Fibroblast of skin of back (primary cell): ENCODE measurements at regions not wholly inside any gene's neighbourhood (a gene's known extent, or its start where the extent isn't known, plus 50 kb on each side); places are given as distances from the start of the nearest gene placed in this dataset.
"Not testable (repeated sequence)": the region's sequence is repeated elsewhere in the genome, so short reads cannot be mapped to it uniquely, and the experiment has no call there.

Experiments
- DNase-seq: peaks from one replicate; pipeline ENCODE4 v3.0.0-alpha.2; 2013

- DNase-seq = not testable (repeated sequence)
Measured at GRCh38 chr15:20306497-20307106, 235.0 kb downstream of the GOLGA6L6 start.

DNA sequence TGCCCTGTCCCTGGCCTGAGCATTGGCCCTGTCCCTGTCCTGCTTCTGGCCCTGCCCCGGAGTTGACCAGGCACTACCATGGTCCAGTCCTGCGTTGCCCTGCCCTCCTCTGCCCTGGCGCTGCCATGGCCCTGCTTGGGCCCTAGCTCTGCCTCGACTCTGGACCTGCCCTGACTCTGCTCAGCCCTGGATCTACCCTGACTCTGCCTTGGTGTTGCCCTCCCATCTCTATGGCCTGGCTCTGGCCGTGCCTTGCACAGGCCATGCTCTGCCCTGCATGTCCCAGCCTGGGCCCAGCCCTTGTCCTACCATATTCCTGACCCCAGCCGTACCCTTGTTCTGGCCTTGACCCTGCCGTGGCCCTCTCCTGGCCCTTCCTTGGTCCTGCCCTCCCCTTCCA, 235.7 kb downstream of the GOLGA6L6 start:
- DNase-seq = not testable (repeated sequence)

- not testable (repeated sequence) for DNase-seq
Measured at GRCh38 chr15:20305015-20305465, 236.6 kb downstream of the GOLGA6L6 start.

DNA sequence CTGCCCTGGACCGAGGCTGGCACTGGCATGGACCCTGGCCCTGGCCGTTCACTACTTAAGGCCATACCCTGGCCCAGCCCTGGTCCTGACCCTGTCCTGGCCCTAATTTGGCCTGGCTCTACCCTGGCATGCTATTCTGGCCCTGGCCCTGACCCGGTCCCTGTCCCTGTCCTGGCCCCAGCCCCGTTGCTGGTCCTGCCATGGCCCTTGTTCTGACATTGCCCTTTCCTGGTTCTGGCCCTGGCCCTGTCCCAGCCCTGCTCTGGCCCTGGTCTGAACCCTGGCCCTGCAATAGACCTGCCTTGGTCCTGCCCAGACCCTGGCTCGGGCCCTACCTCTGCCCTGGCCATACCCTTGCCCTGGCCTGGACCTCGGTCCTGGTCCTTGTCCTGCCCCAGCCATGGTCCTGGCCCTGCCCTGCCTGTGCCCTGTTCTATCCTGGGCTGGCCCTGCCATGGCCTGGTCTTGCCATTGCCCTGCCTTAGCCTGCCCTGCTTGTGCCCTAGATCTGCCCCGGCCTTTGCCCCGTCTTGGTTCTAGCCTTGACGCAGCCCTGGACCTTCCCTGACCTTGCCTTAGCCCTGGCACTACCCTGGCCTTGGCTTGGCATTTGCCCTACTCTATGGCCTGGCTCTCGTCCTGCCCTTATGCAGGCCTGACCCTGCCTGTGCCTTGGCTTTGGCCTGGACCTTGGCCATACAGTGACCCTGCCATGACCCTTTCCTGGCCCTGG, 237.2 kb downstream of the GOLGA6L6 start:
- DNase-seq = not testable (repeated sequence)

DNA sequence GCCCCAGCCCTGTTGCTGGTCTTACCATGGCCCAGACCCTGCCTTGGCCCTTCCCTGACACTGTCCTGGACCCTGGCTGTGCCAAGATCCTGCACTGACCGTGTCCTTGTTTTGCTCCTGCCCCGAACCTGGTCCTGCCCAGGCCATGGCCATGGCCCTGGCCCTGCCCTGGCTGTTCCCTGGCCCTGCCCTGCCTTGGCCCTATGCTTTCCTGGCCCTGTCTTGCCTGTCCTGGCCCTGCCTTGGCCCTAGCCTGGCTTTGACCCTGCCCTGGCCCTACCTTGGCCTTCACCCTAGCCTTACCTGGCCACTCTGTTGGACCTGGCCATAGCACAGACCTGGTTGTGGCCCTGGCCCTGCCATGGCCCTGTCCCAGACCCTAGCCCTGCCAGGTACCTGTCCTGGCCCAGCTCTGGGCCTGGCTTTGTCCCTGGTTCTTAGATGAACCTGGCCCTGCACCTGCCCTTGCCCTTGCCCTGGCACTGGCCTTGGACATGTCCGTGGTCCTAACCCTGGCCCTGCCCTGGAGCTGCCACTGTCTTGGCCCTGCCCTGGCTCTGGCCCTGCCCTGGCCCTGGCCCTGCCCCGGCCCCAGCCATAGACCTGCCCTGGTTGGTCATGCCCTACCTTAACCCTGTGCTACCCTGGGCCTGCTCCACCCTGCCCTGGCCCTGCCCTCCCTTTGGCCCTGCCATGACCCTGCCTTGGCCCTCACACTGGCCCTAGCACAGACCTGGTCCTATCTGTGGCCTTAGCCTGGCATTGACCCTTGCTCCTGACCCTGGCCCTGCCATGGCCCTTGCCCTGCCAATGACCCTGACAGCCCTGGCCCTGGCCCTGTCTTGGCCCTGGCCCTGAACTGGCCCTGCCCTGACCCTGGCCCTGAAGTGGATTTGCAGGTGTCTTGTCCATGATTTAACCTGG, 238.1 kb downstream of the GOLGA6L6 start:
- DNase-seq = not testable (repeated sequence)

- DNase-seq = not testable (repeated sequence)
Measured at GRCh38 chr15:20302141-20303069, 239.2 kb downstream of the GOLGA6L6 start.

DNA sequence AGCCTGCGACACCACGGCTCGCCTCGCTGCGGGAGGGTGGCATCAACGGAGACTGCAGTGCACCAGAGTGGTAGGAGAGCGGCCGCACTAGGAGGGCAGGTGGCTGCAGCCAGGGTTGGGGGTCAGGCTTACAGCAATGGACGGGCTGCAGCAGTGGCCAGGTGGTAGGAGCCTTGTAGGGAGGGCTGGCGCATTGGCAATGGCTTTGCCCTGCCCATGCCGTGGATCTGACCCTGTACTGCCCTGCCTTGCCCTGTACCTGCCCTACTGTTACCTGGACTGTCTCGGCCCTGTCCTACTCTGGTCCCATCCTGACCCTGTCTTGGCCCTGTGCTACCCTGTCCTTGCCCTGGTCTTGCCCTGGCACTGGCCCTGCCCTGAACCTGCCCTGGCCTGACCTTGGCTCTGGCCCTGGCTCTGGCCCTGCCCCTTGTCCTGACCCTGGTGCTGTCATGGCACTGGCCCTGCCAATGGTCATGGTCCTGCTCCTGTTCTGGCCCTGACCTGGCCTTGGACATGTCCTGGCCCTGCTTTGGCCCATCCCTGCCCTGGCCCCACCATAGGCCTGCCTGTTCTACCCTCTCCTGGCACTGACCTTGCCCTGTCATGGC, 240.0 kb downstream of the GOLGA6L6 start:
- not testable (repeated sequence) for DNase-seq

DNA sequence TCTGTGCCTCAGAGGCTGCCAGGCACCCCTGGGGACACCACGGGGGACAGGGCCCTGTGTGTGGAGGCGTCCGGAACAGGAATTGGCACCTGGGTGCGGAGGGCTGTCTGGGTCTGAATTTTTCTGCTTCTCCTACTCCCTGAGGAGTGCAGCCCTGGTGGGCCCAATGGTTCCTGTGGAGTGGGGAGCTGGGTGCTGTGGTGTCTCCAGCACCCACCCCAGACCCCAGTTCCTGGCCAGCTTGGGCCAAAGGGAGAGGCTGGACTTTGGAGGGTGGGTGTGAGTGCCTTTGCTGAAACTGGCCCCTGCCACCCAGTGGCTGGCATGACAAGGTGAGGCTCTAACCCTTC, 240.6 kb downstream of the GOLGA6L6 start:
- DNase-seq = not testable (repeated sequence)

GRCh38 chr15:20300351-20301040, 241.1 kb downstream of the GOLGA6L6 start:
- not testable (repeated sequence) for DNase-seq

DNA sequence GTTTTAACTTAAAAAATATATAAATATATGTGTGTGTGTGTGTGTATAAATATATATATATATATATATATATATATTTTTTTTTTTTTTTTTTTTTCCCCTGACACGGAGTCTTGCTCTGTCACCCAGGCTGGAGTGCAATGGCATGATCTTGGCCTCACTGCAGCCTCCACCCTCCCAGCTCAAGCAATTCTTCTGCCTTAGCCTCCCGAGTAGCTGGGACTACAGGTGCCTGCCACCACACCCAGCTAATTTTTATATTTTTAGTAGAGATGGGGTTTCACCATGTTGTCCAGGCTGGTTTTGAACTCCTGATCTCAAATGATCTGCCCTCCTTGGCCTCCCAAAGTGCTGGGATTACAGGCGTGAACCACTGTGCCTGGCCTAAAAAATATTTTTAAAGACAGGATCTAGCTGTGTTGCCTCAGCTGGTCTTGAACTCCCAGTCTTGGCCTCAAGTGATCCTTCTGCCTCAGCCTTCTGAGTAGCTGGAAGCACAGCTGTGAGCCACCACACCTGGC, 243.9 kb downstream of the GOLGA6L6 start:
- DNase-seq = not testable (repeated sequence)

DNA sequence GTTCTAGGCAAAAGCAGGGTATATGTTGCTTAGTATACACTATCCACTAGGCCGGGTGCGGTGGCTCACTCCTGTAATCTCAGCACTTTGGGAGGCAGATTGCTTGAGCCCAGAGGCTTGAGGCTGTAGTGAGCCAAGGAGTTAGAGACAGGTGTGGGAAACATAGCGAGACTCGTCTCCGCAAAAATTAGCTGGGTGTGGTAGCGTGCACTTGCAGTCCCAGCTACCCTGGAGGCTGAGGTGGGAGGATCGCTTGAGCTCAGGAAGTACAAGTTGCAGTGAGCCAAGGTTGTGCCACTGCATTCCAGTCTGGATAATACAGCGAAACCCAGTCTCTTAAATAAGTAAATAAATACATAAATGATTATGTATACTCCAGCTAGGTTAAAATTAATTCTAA, 245.3 kb downstream of the GOLGA6L6 start:
- not testable (repeated sequence) for DNase-seq

DNA sequence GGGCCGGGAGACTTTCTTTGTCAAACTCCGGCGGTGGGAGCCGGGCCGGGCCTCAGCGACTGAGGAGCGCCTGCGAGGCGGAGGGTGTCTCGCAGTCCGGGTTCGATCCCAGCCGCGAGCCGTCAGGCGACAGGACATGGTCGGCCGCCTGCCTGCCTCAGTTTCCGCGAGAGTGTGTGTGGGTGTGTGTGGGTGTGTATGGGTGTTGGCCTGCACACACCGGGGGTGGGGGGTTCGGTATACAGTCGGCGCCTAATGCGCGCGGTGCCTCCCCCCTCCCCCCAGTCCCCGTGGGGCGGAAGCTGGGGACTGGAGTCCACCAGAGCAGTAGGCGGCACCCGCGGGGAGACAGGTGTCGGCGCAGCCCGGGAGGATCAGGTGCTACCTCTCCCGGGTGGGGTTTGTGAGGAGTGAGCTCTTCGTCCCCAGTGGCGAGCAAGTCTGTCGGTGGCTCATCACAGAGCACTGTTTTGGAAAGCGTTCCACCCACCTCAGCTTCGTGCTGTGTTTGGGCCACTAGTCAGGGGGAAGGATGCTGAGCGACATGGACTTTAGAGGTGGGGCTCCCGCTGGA, 246.3 kb downstream of the GOLGA6L6 start:
- no peak for DNase-seq

GRCh38 chr15:20294651-20295237, 246.9 kb downstream of the GOLGA6L6 start:
- no peak for DNase-seq

- DNase-seq = not testable (repeated sequence)
Measured at GRCh38 chr15:20292422-20293005, 249.1 kb downstream of the GOLGA6L6 start.

DNA sequence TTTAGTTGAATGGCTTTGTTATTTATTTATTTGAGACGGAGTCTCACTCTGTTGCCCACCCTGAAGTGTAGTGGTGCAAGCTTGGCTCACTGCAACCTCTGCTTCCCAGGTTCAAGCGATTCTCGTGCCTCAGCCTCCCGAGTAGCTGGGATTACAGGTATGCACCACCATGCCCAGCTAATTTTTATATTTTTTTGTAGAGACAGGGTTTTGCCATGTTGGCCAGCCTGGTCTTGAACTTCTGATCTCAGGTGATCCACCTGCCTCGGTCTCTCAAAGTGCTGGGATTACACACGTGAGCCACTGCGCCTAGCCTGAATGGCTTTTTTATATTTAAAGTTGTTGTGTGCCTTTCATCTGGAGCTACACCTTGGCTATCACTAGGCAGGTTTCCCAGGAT, 250.0 kb downstream of the GOLGA6L6 start:
- DNase-seq = not testable (repeated sequence)

DNA sequence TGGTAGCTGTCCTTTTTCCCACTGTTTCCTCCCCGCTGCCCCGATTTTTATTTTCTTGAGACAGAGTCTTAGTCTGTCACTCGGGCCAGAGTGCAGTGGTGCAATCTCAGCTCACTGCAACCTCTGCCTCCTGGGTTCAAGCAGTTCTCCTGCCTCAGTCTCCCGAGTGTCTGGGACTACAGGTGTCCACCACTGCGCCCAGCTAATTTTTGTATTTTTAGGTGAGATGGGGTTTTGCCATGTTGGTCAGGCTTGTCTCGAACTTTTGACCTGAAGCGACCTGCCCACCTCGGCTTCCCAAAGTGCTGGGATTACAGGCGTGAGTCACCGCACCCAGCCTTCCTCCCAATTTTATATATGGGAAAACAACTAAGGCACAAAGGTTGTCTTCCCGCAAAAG, 251.0 kb downstream of the GOLGA6L6 start:
- DNase-seq = not testable (repeated sequence)

GRCh38 chr15:20289538-20290103, 252.0 kb downstream of the GOLGA6L6 start:
- DNase-seq = not testable (repeated sequence)

DNA sequence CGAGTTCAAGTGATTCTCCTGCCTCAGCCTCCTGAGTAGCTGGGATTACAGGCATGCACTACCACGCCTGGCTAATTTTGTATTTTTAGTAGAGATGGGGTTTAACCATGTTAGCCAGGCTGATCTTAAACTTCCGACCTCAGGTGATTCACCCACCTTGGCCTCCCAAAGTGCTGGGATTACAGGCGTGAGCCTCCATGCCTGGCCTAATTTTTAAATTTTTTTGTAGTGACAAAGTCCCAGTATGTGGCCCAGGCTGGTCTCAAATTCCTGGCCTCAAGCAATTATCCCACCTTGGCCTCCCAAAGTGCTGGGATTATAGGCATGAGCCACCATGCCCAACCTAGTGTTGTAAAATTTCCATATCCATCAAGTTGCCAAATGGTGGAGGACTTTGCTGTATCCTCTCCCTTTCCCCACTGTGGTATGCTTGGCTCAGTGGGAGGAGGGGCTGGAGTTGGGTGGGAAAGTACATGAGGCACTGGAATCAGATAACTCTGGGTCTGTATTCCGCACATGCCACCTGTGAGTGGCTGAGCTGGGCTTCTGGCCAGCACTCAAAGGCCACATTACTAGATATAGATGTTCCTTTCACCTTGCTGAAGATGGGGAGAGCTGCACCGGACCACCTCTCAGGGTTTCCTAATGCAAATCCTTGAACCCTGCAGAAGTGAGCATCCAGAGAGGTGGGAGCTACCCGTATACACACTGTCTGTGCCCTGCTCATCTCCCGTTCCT, 252.6 kb downstream of the GOLGA6L6 start:
- not testable (repeated sequence) for DNase-seq
